Loucy (cell line): ENCODE measurements at regions not wholly inside any gene's neighbourhood (a gene's known extent, or its start where the extent isn't known, plus 50 kb on each side); places are given as distances from the start of the nearest gene placed in this dataset.

Source experiments
- EZH2phosphoT487 ChIP-seq: fragments of 200-600 bp; IDR thresholded peaks from 2 replicates; pipeline ENCODE4 v1.6.1; 2018; ENCODE audit warnings: antibody characterized with exemption, mild to moderate bottlenecking, moderate library complexity, borderline replicate concordance
- TF ChIP-seq, protein P1 (sequence below): fragments of 200-600 bp; sonication (generic); conservative IDR thresholded peaks from 2 replicates; pipeline ENCODE4 v1.5.1; 2014; ENCODE audit warnings: mild to moderate bottlenecking, antibody characterized with exemption, low read length

DNA sequence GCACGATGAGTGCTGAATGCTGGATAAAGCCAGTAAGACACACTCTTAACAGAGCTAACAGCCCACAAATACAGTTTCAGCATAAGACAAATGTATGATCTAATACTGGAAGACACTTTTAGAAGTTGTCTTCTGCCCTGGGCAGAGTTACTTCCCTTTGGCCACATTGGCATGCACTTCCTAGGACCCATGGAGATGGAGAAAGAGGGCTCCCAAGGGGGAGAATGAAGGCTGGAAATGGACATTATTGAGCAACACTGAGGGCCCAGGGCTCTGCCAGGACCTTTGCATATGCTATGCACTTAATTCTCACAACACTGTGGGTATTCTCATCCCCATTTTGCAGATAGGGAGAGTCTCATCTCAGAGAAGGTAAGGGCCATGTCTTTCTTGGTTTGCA, 123.1 kb downstream of the ADAMTS15 start:
- TF ChIP-seq, protein P1, sequence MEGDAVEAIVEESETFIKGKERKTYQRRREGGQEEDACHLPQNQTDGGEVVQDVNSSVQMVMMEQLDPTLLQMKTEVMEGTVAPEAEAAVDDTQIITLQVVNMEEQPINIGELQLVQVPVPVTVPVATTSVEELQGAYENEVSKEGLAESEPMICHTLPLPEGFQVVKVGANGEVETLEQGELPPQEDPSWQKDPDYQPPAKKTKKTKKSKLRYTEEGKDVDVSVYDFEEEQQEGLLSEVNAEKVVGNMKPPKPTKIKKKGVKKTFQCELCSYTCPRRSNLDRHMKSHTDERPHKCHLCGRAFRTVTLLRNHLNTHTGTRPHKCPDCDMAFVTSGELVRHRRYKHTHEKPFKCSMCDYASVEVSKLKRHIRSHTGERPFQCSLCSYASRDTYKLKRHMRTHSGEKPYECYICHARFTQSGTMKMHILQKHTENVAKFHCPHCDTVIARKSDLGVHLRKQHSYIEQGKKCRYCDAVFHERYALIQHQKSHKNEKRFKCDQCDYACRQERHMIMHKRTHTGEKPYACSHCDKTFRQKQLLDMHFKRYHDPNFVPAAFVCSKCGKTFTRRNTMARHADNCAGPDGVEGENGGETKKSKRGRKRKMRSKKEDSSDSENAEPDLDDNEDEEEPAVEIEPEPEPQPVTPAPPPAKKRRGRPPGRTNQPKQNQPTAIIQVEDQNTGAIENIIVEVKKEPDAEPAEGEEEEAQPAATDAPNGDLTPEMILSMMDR: no peak
- TF ChIP-seq EZH2phosphoT487: no peak
